Stimulated activated CD8-positive, alpha-beta memory T cell treated with anti-CD3 and anti-CD28 coated beads, Interleukin-15, amount 100 ng/mL, for 1 hour (primary cell): ENCODE measurements at regions not wholly inside any gene's neighbourhood (a gene's known extent, or its start where the extent isn't known, plus 50 kb on each side); places are given as distances from the start of the nearest gene placed in this dataset.

Experiments
- DNase-seq: peaks from one replicate; pipeline ENCODE4 v3.0.0-alpha.2; 2020; ENCODE audit warnings: low read depth

GRCh38 chr1:30198795-30199403 lies 524.5 kb downstream of the MATN1 start:
- DNase-seq = no peak

GRCh38 chr1:30198451-30198760 lies 525.0 kb downstream of the MATN1 start:
- DNase-seq = no peak

GRCh38 chr1:30197639-30198450 lies 525.5 kb downstream of the MATN1 start:
- no peak for DNase-seq

GRCh38 chr1:30196872-30197638 lies 526.3 kb downstream of the MATN1 start:
- DNase-seq = no peak

- no peak for DNase-seq
Observed at GRCh38 chr1:30196457-30196856, 526.9 kb downstream of the MATN1 start.

- DNase-seq = no peak
Observed at GRCh38 chr1:30195424-30196134, 527.8 kb downstream of the MATN1 start.

- no peak for DNase-seq
Observed at GRCh38 chr1:30194741-30195423, 528.5 kb downstream of the MATN1 start.

- no peak for DNase-seq
Observed at GRCh38 chr1:30194046-30194619, 529.3 kb downstream of the MATN1 start.

GRCh38 chr1:30192969-30193630 lies 530.3 kb downstream of the MATN1 start:
- DNase-seq = no peak

- no peak for DNase-seq
Observed at GRCh38 chr1:30191154-30191702, 532.2 kb downstream of the MATN1 start.

GRCh38 chr1:30190511-30191153 lies 532.8 kb downstream of the MATN1 start:
- DNase-seq = no peak

- no peak for DNase-seq
Observed at GRCh38 chr1:30189818-30190500, 533.4 kb downstream of the MATN1 start.

GRCh38 chr1:30188999-30189398 lies 534.4 kb downstream of the MATN1 start:
- no peak for DNase-seq

GRCh38 chr1:30188329-30188728 lies 535.1 kb downstream of the MATN1 start:
- no peak for DNase-seq

- DNase-seq = no peak
Observed at GRCh38 chr1:30187413-30188023, 535.9 kb downstream of the MATN1 start.

GRCh38 chr1:30186586-30186985 lies 536.8 kb downstream of the MATN1 start:
- DNase-seq = no peak

GRCh38 chr1:30185809-30186208 lies 537.6 kb downstream of the MATN1 start:
- DNase-seq = no peak

GRCh38 chr1:30185313-30185712 lies 538.1 kb downstream of the MATN1 start:
- DNase-seq = no peak
